ELR (cell line): ENCODE measurements at regions not wholly inside any gene's neighbourhood (a gene's known extent, or its start where the extent isn't known, plus 50 kb on each side); places are given as distances from the start of the nearest gene placed in this dataset.

Experiments
- DNase-seq: peaks from one replicate; pipeline ENCODE4 v3.0.0-alpha.2; 2015; ENCODE audit warnings: low read depth

- DNase-seq: no peak
Measured at GRCh38 chr21:24222676-24223075, 1384.6 kb downstream of the MRPL39 start.

GRCh38 chr21:24220446-24220845 is 1386.8 kb downstream of the MRPL39 start:
- peak; percentile 15 for DNase-seq

- DNase-seq: peak; percentile 50
Measured at GRCh38 chr21:24217151-24217550, 1390.1 kb downstream of the MRPL39 start.

- no peak for DNase-seq
Measured at GRCh38 chr21:24210130-24210529, 1397.2 kb downstream of the MRPL39 start.

GRCh38 chr21:24208562-24209260 is 1398.6 kb downstream of the MRPL39 start:
- no peak for DNase-seq

GRCh38 chr21:24205319-24205718 is 1402.0 kb downstream of the MRPL39 start:
- DNase-seq: no peak

- no peak for DNase-seq
Measured at GRCh38 chr21:24204641-24205040, 1402.6 kb downstream of the MRPL39 start.

GRCh38 chr21:24200052-24200451 is 1407.2 kb downstream of the MRPL39 start:
- DNase-seq: no peak

- no peak for DNase-seq
Measured at GRCh38 chr21:24197923-24198322, 1409.4 kb downstream of the MRPL39 start.

- no peak for DNase-seq
Measured at GRCh38 chr21:24197132-24197643, 1410.1 kb downstream of the MRPL39 start.

GRCh38 chr21:24188506-24188905 is 1418.8 kb downstream of the MRPL39 start:
- peak; percentile 29 for DNase-seq

GRCh38 chr21:24183077-24183476 is 1424.2 kb downstream of the MRPL39 start:
- peak; percentile 24 for DNase-seq

GRCh38 chr21:24179110-24179509 is 1428.2 kb downstream of the MRPL39 start:
- DNase-seq: no peak

GRCh38 chr21:24175106-24175505 is 1432.2 kb downstream of the MRPL39 start:
- no peak for DNase-seq

- no peak for DNase-seq
Measured at GRCh38 chr21:24171736-24172135, 1435.5 kb downstream of the MRPL39 start.

- no peak for DNase-seq
Measured at GRCh38 chr21:24163539-24163938, 1443.7 kb downstream of the MRPL39 start.

- DNase-seq: no peak
Measured at GRCh38 chr21:24160528-24160927, 1446.8 kb downstream of the MRPL39 start.

- peak; percentile 17 for DNase-seq
Measured at GRCh38 chr21:24153137-24153536, 1454.1 kb downstream of the MRPL39 start.

- DNase-seq: no peak
Measured at GRCh38 chr21:24150753-24151152, 1456.5 kb downstream of the MRPL39 start.

- DNase-seq: no peak
Measured at GRCh38 chr21:24148461-24148860, 1458.8 kb downstream of the MRPL39 start.

- no peak for DNase-seq
Measured at GRCh38 chr21:24147674-24148073, 1459.6 kb downstream of the MRPL39 start.

GRCh38 chr21:24131056-24131455 is 1476.2 kb downstream of the MRPL39 start:
- DNase-seq: no peak

- DNase-seq: no peak
Measured at GRCh38 chr21:24127651-24128050, 1479.6 kb downstream of the MRPL39 start.

GRCh38 chr21:24123785-24124184 is 1483.5 kb downstream of the MRPL39 start:
- peak; percentile 55 for DNase-seq
